Peyer's patch (tissue), 4 donors: ENCODE measurements at regions not wholly inside any gene's neighbourhood (a gene's known extent, or its start where the extent isn't known, plus 50 kb on each side); places are given as distances from the start of the nearest gene placed in this dataset.

ENCODE experiments used
- DNase-seq, 3 donors: peaks; one replicate each; pipeline ENCODE4 v3.0.0-alpha.2; 2017 to 2019
- H3K27ac ChIP-seq, 4 donors: fragments of 200-600 bp; sonication (generic); one replicate each; pipeline ENCODE4 v1.5.1; 2016 to 2019
- H3K27me3 ChIP-seq, 2 donors: fragments of 200-600 bp; sonication (generic); one replicate each; pipeline ENCODE4 v1.5.1; 2019
- H3K36me3 ChIP-seq, 3 donors: fragments of 200-600 bp; sonication (generic); one replicate each; pipeline ENCODE4 v1.5.1; 2016 to 2019
- H3K4me1 ChIP-seq, 4 donors: fragments of 200-600 bp; sonication (generic); one replicate each; pipeline ENCODE4 v1.5.1; 2016 to 2019
- H3K4me3 ChIP-seq, 4 donors: fragments of 200-600 bp; sonication (generic); 1 replicate in 3 of 4; 2 replicates in 1 of 4; pipeline ENCODE4 v1.5.1; 2016 to 2019; ENCODE audit warnings: mild to moderate bottlenecking in 1 of 4
- H3K9me3 ChIP-seq, 4 donors: fragments of 200-600 bp; sonication (generic); one replicate each; pipeline ENCODE4 v1.5.1; 2016 to 2019; ENCODE audit warnings: mild to moderate bottlenecking in 1 of 4
- POLR2A ChIP-seq, 2 donors: fragments of 450-650 bp; IDR thresholded peaks; one replicate each; pipeline ENCODE4 v1.5.1; 2017; ENCODE audit warnings: antibody characterized with exemption in 2 of 2, mild to moderate bottlenecking in 2 of 2, moderate library complexity in 2 of 2
- TF ChIP-seq, protein P1 (sequence below), 6 experiments: fragments of 450-650 bp in 4 of 6; fragments of 200-600 bp in 2 of 6; sonication (generic) in 1 of 6; IDR thresholded peaks; one replicate each; pipeline ENCODE4 v1.5.1; 2017 to 2019; ENCODE audit warnings: antibody characterized with exemption in 6 of 6, mild to moderate bottlenecking in 3 of 6, moderate library complexity in 1 of 6

DNA sequence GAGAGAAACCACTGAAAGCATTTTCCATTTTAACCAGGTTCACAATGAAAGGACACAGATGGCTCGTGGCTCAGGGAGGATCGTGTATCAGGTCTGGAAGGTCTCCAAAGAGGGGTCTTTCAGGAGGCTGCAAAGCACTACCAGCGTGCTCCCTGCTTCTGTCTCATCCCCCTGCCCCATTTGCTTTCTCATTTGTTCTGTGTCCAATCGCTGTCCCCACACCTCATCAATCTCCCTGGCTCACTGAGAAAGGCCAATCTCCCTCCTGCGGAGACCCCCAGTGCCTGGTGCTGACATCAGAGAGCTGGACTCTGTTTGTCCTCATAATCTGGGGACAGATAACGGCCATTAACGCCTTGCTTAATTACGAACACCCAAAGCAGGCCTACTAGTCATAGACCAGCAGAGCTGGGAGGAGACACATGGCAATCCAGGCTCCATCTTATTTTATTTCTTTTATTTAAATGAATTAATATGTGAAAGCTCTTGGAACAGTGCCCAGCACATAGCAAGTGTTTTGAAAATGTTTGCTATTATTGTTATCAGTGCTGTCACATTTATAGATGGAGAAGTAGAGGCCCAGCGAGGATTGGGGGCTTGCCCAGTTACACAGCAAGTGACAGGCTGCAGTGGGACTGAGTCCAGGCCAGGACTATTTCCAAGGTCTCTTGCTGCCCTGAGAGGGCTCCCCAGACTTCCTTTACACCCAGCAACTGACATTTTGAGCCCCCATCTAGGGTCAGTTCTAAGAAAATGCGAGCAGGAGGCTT is 341.0 kb upstream of the USP24 start:
- H3K27me3 ChIP-seq = no peaks in the 10 kb centered on the region
- TF ChIP-seq, protein P1, sequence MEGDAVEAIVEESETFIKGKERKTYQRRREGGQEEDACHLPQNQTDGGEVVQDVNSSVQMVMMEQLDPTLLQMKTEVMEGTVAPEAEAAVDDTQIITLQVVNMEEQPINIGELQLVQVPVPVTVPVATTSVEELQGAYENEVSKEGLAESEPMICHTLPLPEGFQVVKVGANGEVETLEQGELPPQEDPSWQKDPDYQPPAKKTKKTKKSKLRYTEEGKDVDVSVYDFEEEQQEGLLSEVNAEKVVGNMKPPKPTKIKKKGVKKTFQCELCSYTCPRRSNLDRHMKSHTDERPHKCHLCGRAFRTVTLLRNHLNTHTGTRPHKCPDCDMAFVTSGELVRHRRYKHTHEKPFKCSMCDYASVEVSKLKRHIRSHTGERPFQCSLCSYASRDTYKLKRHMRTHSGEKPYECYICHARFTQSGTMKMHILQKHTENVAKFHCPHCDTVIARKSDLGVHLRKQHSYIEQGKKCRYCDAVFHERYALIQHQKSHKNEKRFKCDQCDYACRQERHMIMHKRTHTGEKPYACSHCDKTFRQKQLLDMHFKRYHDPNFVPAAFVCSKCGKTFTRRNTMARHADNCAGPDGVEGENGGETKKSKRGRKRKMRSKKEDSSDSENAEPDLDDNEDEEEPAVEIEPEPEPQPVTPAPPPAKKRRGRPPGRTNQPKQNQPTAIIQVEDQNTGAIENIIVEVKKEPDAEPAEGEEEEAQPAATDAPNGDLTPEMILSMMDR (IDR thresholded peaks at IDR 0.05) = no peak
- no peak for TF ChIP-seq POLR2A (IDR thresholded peaks at IDR 0.05)
- H3K4me3 ChIP-seq = no peak overlapping the region
- no peak overlapping the region for H3K27ac ChIP-seq
- DNase-seq = no peak
- no peaks in the 10 kb centered on the region for H3K36me3 ChIP-seq
- H3K9me3 ChIP-seq = no peaks in the 10 kb centered on the region
- H3K4me1 ChIP-seq = no peaks in the 10 kb centered on the region

DNA sequence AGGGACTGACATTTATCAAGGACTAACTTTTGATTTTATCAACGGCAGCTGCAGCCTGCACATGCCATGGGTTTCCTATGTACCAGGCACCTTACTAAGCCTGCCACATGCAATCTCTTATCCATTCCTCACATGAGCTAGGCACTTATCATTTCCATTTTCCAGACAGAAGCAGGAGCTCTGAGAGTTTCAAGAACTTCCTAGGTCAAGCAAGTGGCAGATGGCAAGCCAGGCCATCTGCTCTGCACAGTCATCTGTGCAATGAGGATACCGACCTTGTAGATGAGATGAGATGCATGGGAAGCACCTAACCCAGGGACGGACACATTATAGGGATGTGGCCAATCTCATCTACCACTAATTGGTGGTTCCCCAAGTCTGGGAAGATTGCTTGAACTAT is 339.4 kb upstream of the USP24 start:
- no peak for TF ChIP-seq POLR2A (IDR thresholded peaks at IDR 0.05)
- TF ChIP-seq, protein P1 (IDR thresholded peaks at IDR 0.05) = no peak
- Histone ChIP-seq H3K36me3 (no peaks in the 10 kb centered on the region), H3K27me3 (no peaks in the 10 kb centered on the region), H3K4me1 (no peaks in the 10 kb centered on the region), H3K9me3 (no peaks in the 10 kb centered on the region), H3K4me3 (no peak overlapping the region), H3K27ac (no peak overlapping the region)
- no peak for DNase-seq

DNA sequence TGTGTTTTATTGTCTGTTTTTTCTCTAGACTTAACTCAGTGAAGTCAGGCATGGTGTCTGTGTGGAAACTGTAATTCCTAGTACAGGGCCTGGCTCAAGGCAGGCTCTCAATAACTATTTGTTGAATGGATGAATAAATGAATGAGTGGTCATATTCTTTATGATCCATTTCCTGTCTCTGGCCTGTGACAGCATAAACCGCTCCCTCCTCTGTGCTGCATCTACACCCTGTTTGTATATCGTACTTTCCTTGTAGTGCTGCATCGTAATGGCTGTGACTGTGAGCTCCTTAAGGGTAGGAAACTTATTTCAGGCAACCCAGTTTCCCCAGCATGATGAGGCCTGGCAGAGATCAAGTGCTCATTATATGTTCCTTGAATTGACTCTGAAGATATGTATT is 337.5 kb upstream of the USP24 start:
- Histone ChIP-seq H3K27me3 (no peaks in the 10 kb centered on the region), H3K27ac (no peak overlapping the region), H3K4me3 (no peak overlapping the region), H3K4me1 (no peaks in the 10 kb centered on the region), H3K36me3 (no peaks in the 10 kb centered on the region), H3K9me3 (no peaks in the 10 kb centered on the region)
- TF ChIP-seq POLR2A (IDR thresholded peaks at IDR 0.05) = no peak
- DNase-seq = no peak

DNA sequence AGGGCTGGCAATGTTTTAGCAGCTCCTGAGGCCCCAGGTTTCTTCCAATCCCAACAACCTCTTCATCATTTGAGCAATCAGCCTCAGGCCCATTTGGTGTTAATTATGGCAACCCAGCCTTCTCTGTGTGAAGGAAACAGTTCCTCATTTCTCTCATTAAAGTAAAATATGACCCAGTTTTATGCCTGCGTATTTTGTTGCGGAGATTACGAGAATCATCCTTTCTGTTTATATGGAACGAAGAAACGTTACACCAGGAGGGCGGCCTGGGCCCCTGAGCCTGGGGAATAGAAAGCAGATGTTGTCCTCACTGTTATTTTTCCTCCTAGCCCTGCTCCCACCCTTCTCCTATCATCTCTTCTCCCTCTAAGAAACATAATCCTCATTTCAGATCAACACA is 332.2 kb upstream of the USP24 start:
- H3K4me3 ChIP-seq = no peak overlapping the region
- H3K27ac ChIP-seq = no peak overlapping the region
- no peaks in the 10 kb centered on the region for H3K4me1 ChIP-seq
- no peaks in the 10 kb centered on the region for H3K27me3 ChIP-seq
- DNase-seq = no peak
- no peaks in the 10 kb centered on the region for H3K36me3 ChIP-seq
- H3K9me3 ChIP-seq = no peaks in the 10 kb centered on the region
- TF ChIP-seq, protein P1 (IDR thresholded peaks at IDR 0.05) = no peak
- no peak for TF ChIP-seq POLR2A (IDR thresholded peaks at IDR 0.05)

DNA sequence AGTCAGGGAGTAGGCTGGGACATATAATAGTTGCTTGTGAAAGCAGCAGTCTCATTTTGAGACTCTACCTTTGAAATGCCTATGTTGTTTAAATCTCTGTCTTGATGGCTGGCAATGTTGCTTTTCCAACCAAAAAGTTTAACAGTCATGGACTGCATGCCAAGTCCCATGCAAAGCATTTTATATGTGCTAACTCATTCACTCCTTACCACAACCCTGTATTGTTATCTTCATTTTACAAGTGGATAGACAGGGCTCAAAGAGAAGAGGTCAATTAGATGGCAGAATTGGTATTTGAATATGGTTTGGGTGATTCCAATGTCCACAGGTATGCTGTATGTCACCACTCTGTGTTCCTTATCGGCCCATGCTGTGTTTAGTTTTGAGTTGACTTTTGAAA is 331.4 kb upstream of the USP24 start:
- Histone ChIP-seq H3K27me3 (no peaks in the 10 kb centered on the region), H3K27ac (no peak overlapping the region), H3K9me3 (no peaks in the 10 kb centered on the region), H3K4me3 (no peak overlapping the region), H3K4me1 (no peaks in the 10 kb centered on the region), H3K36me3 (no peaks in the 10 kb centered on the region)
- DNase-seq = no peak
- TF ChIP-seq POLR2A (IDR thresholded peaks at IDR 0.05) = no peak
- TF ChIP-seq, protein P1 (IDR thresholded peaks at IDR 0.05) = no peak

DNA sequence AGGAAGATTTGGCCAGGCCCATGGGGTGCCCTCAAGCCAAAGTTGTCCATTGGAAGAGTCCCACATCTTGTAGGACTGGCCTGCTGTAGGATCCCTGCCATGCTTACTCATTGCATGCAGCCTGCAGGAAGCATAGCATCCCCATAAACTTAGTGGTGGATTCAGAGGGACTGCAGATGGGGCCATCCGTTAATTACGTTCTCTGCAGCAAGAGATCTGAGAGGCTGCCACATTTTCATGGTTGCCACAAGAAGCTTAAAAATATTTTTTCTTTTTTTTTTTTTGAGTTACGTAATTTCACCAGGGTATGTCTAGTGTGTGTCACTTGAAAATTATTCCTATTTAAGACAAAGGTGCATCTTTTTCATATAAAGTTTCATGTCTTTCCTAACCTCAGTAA is 329.7 kb upstream of the USP24 start:
- no peak overlapping the region for H3K4me3 ChIP-seq
- TF ChIP-seq, protein P1 (IDR thresholded peaks at IDR 0.05) = no peak
- no peak for TF ChIP-seq POLR2A (IDR thresholded peaks at IDR 0.05)
- DNase-seq = no peak
- no peaks in the 10 kb centered on the region for H3K27me3 ChIP-seq
- no peaks in the 10 kb centered on the region for H3K36me3 ChIP-seq
- H3K9me3 ChIP-seq = no peaks in the 10 kb centered on the region
- no peaks in the 10 kb centered on the region for H3K4me1 ChIP-seq
- no peak overlapping the region for H3K27ac ChIP-seq
